Liver (tissue), 8 donors: ENCODE measurements at regions not wholly inside any gene's neighbourhood (a gene's known extent, or its start where the extent isn't known, plus 50 kb on each side); places are given as distances from the start of the nearest gene placed in this dataset.
"Not testable (repeated sequence)": the region's sequence is repeated elsewhere in the genome, so short reads cannot be mapped to it uniquely, and the experiment has no call there.

Experiments
- DNase-seq: peaks from one replicate; pipeline ENCODE4 v3.0.0-alpha.2; 2017; ENCODE audit warnings: low spot score
- H3K27ac ChIP-seq, 2 donors: one replicate each; pipeline ENCODE4 v1.7.0; 2013; ENCODE audit warnings: inconsistent platforms in 2 of 2, low read length in 2 of 2, control low read depth in 1 of 2, low read depth in 1 of 2, mild to moderate bottlenecking in 1 of 2
- H3K27me3 ChIP-seq, 4 donors: one replicate each; pipeline versions ENCODE4 v1.6.1 to v1.7.0; 2013; ENCODE audit warnings: low read length in 3 of 4, inconsistent platforms in 1 of 4, mild to moderate bottlenecking in 1 of 4, moderate library complexity in 1 of 4; ENCODE audit not compliant: control insufficient read depth in 4 of 4, insufficient read depth in 4 of 4
- H3K36me3 ChIP-seq, 4 donors: one replicate each; pipeline versions ENCODE4 v1.6.1 to v1.7.0; 2013; ENCODE audit warnings: low read length in 3 of 4, mild to moderate bottlenecking in 3 of 4, low read depth in 1 of 4, moderate library complexity in 1 of 4; ENCODE audit not compliant: control insufficient read depth in 4 of 4, insufficient read depth in 3 of 4
- H3K4me1 ChIP-seq, 4 donors: one replicate each; pipeline versions ENCODE4 v1.6.1 to v1.7.0; 2013; ENCODE audit warnings: low read length in 3 of 4, mild to moderate bottlenecking in 3 of 4, moderate library complexity in 1 of 4; ENCODE audit not compliant: control insufficient read depth in 4 of 4, insufficient read depth in 4 of 4
- H3K4me3 ChIP-seq, 3 donors: one replicate each; pipeline versions ENCODE4 v1.6.1 to v1.7.0; 2013; ENCODE audit warnings: low read length in 3 of 3, control low read depth in 1 of 3, low read depth in 1 of 3, mild to moderate bottlenecking in 1 of 3
- H3K9ac ChIP-seq, 2 donors: one replicate each; pipeline ENCODE4 v1.7.0; 2013; ENCODE audit warnings: low read length in 2 of 2, mild to moderate bottlenecking in 2 of 2, moderate library complexity in 2 of 2, control low read depth in 1 of 2, low read depth in 1 of 2
- H3K9me3 ChIP-seq, 4 donors: one replicate each; pipeline versions ENCODE4 v1.6.1 to v1.7.0; 2013; ENCODE audit warnings: low read length in 3 of 4; ENCODE audit not compliant: control insufficient read depth in 4 of 4
- ATF3 ChIP-seq: IDR thresholded peaks from 2 replicates; pipeline ENCODE4 v1.6.1; 2016; ENCODE audit warnings: antibody characterized with exemption
- CTCF ChIP-seq: fragments of 150-350 bp; IDR thresholded peaks from 2 replicates; pipeline ENCODE4 v1.5.1; 2017; ENCODE audit warnings: improper control_type of control experiment, low read depth, low read length; ENCODE audit not compliant: missing input control
- FOXA2 ChIP-seq: IDR thresholded peaks from 2 replicates; pipeline ENCODE4 v1.6.1; 2016; ENCODE audit warnings: antibody characterized with exemption
- HNF4A ChIP-seq, 2 donors: conservative IDR thresholded peaks; 2 replicates each; pipeline ENCODE4 v1.6.1; 2016; ENCODE audit warnings: antibody characterized with exemption in 2 of 2, mild to moderate bottlenecking in 2 of 2
- JUND ChIP-seq, 2 donors: IDR thresholded peaks; 2 replicates each; pipeline ENCODE4 v1.6.1; 2016; ENCODE audit warnings: antibody characterized with exemption in 2 of 2
- NR2F2 ChIP-seq: IDR thresholded peaks from 2 replicates; pipeline ENCODE4 v1.6.1; 2016; ENCODE audit warnings: antibody characterized with exemption
- RAD21 ChIP-seq, 2 donors: IDR thresholded peaks; 2 replicates each; pipeline ENCODE4 v1.6.1; 2016; ENCODE audit warnings: antibody characterized with exemption in 2 of 2, mild to moderate bottlenecking in 2 of 2
- REST ChIP-seq: IDR thresholded peaks from 2 replicates; pipeline ENCODE4 v1.6.1; 2016; ENCODE audit warnings: antibody characterized with exemption, mild to moderate bottlenecking
- RXRA ChIP-seq, 2 donors: IDR thresholded peaks; 2 replicates each; pipeline ENCODE4 v1.6.1; 2017 to 2018; ENCODE audit warnings: antibody characterized with exemption in 2 of 2, mild to moderate bottlenecking in 1 of 2
- YY1 ChIP-seq: IDR thresholded peaks from 2 replicates; pipeline ENCODE4 v1.6.1; 2016; ENCODE audit warnings: antibody characterized with exemption, mild to moderate bottlenecking
- ZBTB33 ChIP-seq: IDR thresholded peaks from 2 replicates; pipeline ENCODE4 v1.6.1; 2016; ENCODE audit warnings: antibody characterized with exemption
- WGBS: extraction: QIAGEN DNeasy Blood & Tissue Kit; methylation state at CpG from one replicate; pipeline ENCODE4 v1.1.7; 2013; 5-methylcytosine and 5-hydroxymethylcytosine counted together
- donor health status: healthy.
- donor health status: healthy.
- donor health status: healthy.
- donor health status: healthy.
- donor health status: healthy.

DNA sequence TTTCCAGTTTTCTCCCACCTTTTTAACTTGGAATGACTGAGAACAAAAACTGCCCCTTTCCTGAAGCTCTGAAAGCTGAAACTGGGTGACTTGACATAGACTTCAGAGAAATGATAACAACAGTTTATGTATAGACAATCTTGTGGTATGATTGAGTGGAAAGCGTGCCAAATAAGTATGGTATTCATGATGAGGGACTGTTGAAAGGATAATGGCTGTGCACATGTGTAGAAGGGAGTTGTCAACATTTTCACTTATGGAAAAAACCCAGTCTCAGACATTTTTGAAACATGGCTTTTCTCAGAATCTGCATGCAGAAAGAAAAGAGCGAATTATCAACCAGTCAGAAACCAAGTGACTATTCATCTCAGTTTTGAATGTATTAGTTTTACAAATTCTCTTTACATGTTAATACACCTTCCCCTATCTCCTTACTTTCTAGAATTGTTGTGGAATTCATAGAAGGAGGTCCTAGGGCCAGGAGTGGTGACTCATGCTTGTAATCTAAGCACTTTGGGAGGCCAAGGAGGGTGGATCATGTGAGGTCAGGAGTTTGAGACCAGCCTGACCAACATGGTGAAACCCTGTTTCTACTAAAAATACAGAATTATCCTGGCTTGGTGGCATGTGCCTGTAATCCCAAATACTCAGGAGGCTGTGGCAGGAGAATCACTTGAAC is 261.2 kb downstream of the S1PR1 start:
- H3K4me3 ChIP-seq: no peak overlapping the region
- no peak for TF ChIP-seq ATF3
- TF ChIP-seq RXRA (IDR thresholded peaks at IDR 0.05): no peak
- no peak for TF ChIP-seq NR2F2
- no peak for TF ChIP-seq HNF4A (conservative IDR thresholded peaks at IDR 0.05)
- no peaks in the 10 kb centered on the region for H3K27me3 ChIP-seq
- no peaks in the 10 kb centered on the region for H3K36me3 ChIP-seq
- DNase-seq: no peak
- no peaks in the 10 kb centered on the region for H3K9me3 ChIP-seq
- H3K9ac ChIP-seq: no peak overlapping the region
- no peaks in the 10 kb centered on the region for H3K4me1 ChIP-seq
- H3K27ac ChIP-seq: no peak overlapping the region
- 82% methylated on average over 2 of the region's 2 CpGs for WGBS

GRCh38 chr1:101504106-101504505 is 267.3 kb downstream of the S1PR1 start:
- WGBS: 70% methylated on average over 2 of the region's 2 CpGs
- not testable (repeated sequence) for H3K27ac ChIP-seq, DNase-seq, H3K27me3 ChIP-seq, H3K9ac ChIP-seq, H3K36me3 ChIP-seq, H3K9me3 ChIP-seq, H3K4me1 ChIP-seq, H3K4me3 ChIP-seq

GRCh38 chr1:101505240-101505639 is 268.4 kb downstream of the S1PR1 start:
- DNase-seq, H3K4me1 ChIP-seq, H3K9me3 ChIP-seq, H3K36me3 ChIP-seq, H3K9ac ChIP-seq, H3K4me3 ChIP-seq, H3K27me3 ChIP-seq, H3K27ac ChIP-seq: not testable (repeated sequence)
- 75% methylated on average over 5 of the region's 5 CpGs for whole genome bisulfite sequencing

- Histone ChIP-seq H3K36me3 (no peaks in the 10 kb centered on the region), H3K27ac (no peak overlapping the region), H3K9ac (no peak overlapping the region), H3K4me3 (no peak overlapping the region), H3K4me1 (no peaks in the 10 kb centered on the region), H3K9me3 (no peaks in the 10 kb centered on the region), H3K27me3 (no peaks in the 10 kb centered on the region)
- TF ChIP-seq ZBTB33: no peak
- TF ChIP-seq CTCF: peak; percentile 64
- TF ChIP-seq YY1: no peak
- TF ChIP-seq REST: no peak
- TF ChIP-seq RAD21 (IDR thresholded peaks at IDR 0.05): peak in 1 of 2 donors; percentile 74
- TF ChIP-seq FOXA2: no peak
- no peak for TF ChIP-seq ATF3
- no peak for TF ChIP-seq JUND (IDR thresholded peaks at IDR 0.05)
- 82% methylated on average over 1 of the region's 1 CpG for WGBS
- no peak for DNase-seq
Measured at GRCh38 chr1:101506541-101507164, 269.8 kb downstream of the S1PR1 start.
